Activated T-cell treated with anti-CD3 and anti-CD28 coated beads, Interleukin-2, amount 50 U/mL, for 48 hours (primary cell): ENCODE measurements at regions not wholly inside any gene's neighbourhood (a gene's known extent, or its start where the extent isn't known, plus 50 kb on each side); places are given as distances from the start of the nearest gene placed in this dataset.
"Not testable (repeated sequence)": the region's sequence is repeated elsewhere in the genome, so short reads cannot be mapped to it uniquely, and the experiment has no call there.

Source experiments
- DNase-seq, 2 experiments: peaks; one replicate each; pipeline ENCODE4 v3.0.0-alpha.2; 2020

DNA sequence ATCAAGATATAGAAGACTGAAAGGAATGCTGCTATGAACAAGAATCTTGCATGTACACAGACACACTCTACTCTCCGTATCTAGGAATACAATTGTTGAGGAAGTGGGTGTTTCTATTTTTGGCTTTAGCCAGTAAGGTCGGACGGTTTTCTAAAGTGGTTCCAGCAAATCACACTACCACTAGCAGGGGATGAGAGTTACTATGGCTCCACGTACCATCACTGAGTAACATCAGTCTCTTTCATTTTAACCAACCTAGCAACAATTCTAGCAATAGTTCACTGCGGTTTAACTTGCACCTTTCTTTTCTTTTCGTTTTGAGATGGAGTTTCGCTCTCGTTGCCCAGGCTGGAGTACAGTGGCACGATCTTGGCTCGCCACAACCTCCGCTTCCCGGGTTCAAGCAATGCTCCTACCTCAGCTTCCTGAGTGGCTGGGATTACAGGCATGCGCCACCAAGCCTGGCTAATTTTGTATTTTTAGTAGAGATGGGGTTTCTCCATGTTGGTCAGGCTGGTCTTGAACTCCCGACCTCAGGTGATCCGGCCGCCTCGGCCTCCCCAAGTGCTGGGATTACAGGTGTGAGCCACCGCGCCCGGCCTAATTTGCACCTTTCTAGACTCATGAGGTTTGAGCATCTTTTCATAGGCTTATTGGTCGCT, 103.2 kb upstream of the ZNF746 start:
- DNase-seq = peak; percentile 64 to 69

DNA sequence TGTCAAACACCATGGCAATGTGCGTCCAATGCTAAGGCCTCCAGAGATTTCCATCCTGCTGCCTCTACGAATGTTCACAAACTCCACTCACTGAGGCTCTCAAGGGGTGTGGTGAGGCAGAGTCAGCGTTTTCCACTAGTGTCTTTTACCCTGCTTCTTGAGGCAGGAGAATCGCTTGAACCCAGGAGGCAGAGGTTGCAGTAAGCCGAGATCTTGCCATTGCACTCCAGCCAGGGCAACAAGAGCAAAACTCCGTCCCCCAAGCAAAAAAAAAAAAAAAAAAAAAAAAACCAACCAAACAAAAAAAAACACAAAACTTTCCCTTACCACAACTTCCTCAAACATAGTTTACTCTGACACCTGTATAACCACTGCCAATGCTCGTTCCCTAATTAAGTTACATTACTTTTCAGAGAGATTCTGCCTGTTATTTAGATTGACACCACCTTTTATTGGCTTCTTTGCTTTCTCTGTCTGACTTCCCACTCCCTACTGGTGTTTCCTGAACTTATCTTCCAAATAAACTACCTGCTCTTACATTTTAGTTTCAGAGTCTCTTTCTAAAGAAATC, 102.1 kb upstream of the ZNF746 start:
- DNase-seq = no peak

- peak; percentile 40 to 49 for DNase-seq
These were observed 101.2 kb upstream of the ZNF746 start for GRCh38 chr7:149598721-149599308.

GRCh38 chr7:149597789-149598188, 100.2 kb upstream of the ZNF746 start:
- DNase-seq = not testable (repeated sequence)

DNA sequence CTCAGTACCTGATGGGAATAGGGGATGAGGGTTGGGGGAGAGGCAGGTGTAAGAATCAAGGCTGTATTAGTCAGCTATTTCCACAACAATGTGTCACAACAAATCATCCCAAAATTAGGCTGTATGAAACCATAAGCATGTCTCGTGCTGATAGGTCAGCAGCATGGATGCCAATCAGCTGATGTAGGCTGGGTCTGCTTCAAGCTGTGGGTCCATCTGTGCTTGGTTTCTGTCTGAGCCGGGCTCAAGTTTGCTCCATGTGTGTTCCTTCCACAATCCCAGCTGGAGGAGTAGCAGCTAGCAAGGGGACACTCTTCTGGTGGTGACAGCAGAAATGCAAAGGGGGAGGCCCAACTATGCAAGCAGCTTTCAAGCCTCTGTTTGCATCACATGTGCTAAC, 97.9 kb upstream of the ZNF746 start:
- DNase-seq = no peak

DNA sequence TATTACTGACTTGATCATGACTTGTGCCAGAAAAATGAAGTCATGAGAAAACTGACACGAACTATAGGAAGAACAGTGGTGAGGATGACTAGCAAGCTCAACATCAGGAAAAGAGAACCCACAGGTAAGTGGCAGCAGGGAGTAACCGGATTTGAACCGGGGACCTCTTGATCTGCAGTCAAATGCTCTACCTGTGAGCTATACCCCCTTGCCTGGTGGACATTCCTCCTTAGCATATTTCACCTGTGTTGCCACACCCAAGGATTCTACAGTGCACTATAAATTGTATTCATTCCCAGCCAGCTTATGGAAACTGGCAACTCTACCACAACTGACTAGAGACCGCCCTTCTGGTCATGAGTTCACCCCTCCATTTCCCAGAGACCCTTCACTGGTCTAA, 97.5 kb upstream of the ZNF746 start:
- DNase-seq = no peak

GRCh38 chr7:149588930-149589329, 91.3 kb upstream of the ZNF746 start:
- DNase-seq = no peak

- DNase-seq = no peak
These were observed 89.3 kb upstream of the ZNF746 start for GRCh38 chr7:149586646-149587645.

DNA sequence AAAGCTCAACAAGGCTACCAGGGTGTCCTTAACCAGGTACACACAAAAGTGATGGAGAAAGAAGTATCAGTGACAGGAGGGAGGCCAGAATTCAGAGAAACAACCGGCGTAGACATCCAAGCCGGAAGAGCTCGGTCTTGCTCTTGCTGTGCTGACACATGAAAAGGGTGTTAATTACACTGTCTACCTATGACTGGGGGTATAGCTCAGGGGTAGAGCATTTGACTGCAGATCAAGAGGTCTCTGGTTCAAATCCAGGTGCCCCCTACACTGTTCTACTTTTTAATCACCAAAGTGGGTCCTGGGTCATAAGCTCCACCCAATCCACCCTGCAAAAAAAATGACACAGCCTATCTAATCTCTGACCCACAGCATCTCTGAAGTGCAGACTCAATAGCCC, 86.9 kb upstream of the ZNF746 start:
- no peak for DNase-seq

DNA sequence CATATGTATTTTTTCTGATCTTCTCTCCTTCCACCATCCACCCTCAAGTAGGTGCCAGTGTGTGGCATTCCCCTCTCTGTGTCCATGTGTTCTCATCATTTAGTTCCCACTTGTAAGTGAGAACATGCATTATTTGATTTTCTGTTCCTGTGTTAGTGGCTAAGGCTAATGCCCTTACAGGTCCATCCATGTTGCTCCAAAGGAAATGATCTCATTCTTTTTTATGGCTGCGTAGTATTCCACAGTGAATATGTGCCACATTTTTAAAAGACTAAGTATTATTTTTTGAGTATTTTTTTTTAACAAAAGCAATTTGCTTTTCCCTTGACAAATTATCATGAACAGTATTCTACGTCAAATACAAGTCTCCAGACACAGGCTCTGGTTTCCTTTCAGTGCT, 86.4 kb upstream of the ZNF746 start:
- no peak for DNase-seq

- DNase-seq = no peak
These were observed 82.7 kb upstream of the ZNF746 start for GRCh38 chr7:149580328-149580727.

DNA sequence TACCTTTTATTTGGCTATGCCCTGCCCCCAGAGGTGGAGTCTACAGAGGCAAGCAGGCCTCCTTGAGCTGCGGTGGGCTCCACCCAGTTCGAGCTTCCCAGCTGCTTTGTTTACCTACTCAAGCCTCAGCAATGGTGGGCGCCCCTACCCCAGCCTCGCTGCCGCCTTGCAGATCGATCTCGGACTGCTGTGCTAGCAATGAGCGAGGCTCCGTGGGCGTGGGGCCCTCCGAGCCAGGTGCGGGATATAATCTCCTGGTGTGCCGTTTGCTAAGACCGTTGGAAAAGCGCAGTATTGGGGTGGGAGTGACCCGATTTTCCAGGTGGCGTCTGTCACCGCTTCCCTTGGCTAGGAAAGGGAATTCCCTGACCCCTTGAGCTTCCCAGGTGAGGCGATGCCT, 81.8 kb upstream of the ZNF746 start:
- not testable (repeated sequence) for DNase-seq

DNA sequence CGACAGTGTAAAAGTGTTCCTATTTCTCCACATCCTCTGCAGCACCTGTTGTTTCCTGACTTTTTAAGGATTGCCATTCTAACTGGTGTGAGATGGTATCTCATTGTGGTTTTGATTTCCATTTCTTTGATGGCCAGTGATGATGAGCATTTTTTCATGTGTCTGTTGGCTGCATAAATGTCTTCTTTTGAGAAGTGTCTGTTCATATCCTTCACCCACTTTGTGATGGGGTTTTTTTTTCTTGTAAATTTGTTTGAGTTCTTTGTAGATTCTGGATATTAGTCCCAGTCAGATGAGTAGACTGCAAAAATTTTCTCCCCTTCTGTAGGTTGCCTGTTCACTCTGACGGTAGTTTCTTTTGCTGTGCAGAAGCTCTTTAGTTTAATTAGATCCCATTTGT, 76.8 kb upstream of the ZNF746 start:
- not testable (repeated sequence) for DNase-seq

DNA sequence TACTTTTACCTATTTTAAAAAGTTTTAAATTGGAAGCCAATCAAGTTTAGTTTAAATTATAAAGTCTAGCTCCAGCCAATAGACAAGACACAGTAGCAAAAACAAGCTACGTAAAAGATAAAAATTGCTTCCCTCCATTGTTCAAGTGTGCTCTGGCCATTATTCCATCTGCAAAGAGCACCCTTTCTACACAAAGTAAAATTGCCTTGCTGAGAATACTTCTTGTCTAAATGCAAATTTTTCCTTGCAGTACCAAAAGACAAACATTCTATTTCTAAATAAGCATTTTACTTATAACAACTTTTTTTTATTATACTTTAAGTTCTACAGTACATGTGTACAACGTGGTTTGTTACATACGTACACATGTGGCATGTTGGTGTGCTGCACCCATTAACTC, 75.9 kb upstream of the ZNF746 start:
- DNase-seq = no peak

- DNase-seq = not testable (repeated sequence)
These were observed 75.3 kb upstream of the ZNF746 start for GRCh38 chr7:149572920-149573319.

DNA sequence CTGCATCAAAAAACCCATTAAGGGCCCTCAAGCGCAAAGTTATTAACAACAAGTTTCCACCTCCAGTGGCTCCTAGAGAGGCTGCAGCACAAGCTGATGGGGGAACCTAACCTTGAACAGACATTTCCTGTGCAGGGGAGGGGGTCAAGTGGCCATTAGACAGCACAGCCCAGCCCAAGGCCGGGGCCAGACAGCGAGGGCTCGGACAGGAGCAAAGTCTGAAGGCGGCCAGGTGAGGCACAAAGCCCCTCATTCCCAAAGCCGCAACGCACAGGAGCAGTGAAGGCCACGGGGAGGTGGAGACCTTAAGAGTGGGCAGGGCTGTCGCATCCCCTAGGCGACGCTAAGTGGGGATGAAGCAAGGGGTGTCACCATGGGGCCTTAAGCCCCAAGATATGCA, 73.2 kb upstream of the ZNF746 start:
- no peak for DNase-seq

GRCh38 chr7:149569726-149570422, 72.3 kb upstream of the ZNF746 start:
- DNase-seq = no peak

DNA sequence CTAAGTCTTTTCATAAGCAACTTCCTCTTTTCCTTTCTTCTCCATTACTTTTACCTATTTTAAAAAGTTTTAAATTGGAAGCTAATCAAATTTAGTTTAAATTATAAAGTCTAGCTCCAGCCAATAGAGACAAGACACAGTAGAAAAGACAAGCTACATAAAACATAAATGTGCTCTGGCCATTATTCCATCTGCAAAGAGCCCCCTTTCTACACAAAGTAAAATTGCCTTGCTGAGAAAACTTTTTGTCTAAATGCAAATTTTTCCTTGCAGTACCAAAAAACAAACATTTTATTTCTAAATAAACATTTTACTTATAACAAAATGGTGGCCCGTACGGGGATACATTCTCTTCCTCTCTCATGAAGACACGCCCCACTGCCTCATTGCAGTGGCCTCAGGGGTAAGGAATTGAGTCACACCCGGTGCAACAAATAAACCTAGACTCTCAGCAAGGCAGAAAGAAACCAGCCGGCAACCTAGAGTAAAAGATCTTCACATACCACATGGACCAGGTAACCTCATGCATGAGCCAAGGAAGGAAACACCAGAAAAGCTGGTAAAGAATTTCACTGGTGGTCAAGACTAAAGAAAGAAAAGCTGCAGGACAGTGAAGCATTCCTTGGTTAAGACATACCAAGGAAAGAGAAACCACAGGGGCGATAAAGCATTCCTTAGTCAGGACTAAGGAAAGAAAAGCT, 71.6 kb upstream of the ZNF746 start:
- DNase-seq = no peak

- no peak for DNase-seq
These were observed 70.6 kb upstream of the ZNF746 start for GRCh38 chr7:149568218-149568617.

DNA sequence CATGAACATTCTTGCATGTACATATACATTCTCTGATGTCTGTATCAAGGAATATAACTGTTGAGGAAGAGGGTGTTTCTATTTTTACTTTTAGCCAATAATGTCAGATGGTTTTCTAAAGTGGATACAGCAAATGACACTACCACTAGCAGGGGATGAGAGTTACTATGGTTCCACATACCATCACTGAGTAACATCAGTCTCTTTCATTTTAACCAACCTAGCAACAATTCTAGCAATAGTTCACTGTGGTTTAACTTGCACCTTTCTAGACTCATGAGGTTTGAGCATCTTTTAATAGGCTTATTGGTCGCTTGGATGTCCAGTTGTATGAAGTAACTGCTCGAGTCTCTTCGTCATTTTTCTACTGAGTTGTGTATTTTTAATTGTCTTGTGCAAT, 68.5 kb upstream of the ZNF746 start:
- DNase-seq = no peak

DNA sequence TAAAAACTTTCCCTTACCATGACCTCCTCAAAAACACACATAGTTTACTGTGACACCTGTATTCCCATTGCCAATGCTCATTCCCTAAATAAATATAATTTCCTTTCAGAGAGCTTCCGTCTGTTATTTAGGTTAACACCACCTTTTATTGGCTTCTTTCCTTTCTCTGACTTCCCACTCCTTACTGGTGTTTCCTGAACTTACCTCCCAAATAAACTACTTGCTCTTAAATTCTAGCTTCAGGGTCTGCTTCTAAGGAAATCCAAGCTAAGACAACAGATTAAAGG, 67.4 kb upstream of the ZNF746 start:
- no peak for DNase-seq

DNA sequence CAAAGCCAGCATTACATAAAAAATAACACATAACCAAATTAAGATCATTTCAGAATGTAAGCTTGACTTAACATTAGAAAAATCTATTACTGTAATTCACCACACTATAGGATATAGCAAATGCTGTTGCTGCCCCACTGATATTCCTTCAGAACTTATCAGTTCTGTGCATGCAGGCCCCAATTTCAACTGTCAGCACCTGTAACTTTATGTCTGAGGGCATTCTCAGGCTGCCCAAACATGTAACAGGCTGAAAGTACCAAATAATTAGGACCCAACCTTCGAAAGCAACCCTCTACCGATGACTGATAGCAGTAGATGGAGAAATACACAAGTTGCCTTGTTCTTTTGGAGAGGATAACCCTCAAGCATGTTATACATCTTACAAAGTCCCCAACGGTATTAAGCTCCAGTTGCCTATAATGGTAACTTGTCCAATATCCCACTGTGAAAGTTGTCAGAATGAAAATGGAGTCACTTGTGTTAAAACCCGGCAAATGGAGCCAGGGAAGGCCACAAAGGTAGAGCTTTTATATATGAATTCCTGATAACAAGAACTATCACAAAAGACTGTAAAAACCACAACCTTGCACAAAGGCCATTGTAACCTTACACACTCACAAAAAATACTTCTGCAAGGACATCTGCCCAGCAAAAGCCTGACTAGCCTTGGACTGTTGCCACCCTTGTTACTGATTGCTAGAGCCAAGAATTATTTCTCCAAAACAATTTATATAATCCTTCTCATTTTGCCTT, 66.9 kb upstream of the ZNF746 start:
- no peak for DNase-seq
